H9 (cell line): ENCODE measurements at regions not wholly inside any gene's neighbourhood (a gene's known extent, or its start where the extent isn't known, plus 50 kb on each side); places are given as distances from the start of the nearest gene placed in this dataset.

Source experiments
- DNase-seq: peaks from one replicate; pipeline ENCODE4 v3.0.0-alpha.2; 2017
- H2AFZ ChIP-seq: one replicate; pipeline ENCODE4 v1.6.1; 2013; ENCODE audit warnings: mild to moderate bottlenecking, low read length, control low read depth, moderate library complexity
- H2AK5ac ChIP-seq: 2 replicates; pipeline ENCODE4 v1.6.1; 2013; ENCODE audit warnings: low read length, control low read depth, mixed read lengths; ENCODE audit not compliant: insufficient read length
- H2BK120ac ChIP-seq: one replicate; pipeline ENCODE4 v1.6.1; 2013; ENCODE audit warnings: low read depth, mild to moderate bottlenecking, low read length, control low read depth, inconsistent platforms; ENCODE audit not compliant: poor library complexity, severe bottlenecking
- H2BK12ac ChIP-seq: 2 replicates; pipeline ENCODE4 v1.6.1; 2013; ENCODE audit warnings: low read length, control low read depth, mixed read lengths, low read depth; ENCODE audit not compliant: insufficient read length
- H2BK15ac ChIP-seq: 2 replicates; pipeline ENCODE4 v1.6.1; 2013; ENCODE audit warnings: low read depth, low read length, control low read depth
- H2BK20ac ChIP-seq: one replicate; pipeline ENCODE4 v1.6.1; 2013; ENCODE audit warnings: low read depth, mild to moderate bottlenecking, low read length, control low read depth, inconsistent platforms; ENCODE audit not compliant: poor library complexity, severe bottlenecking
- H2BK5ac ChIP-seq: 2 replicates; pipeline ENCODE4 v1.6.1; 2013; ENCODE audit warnings: low read length, control low read depth, mixed read lengths; ENCODE audit not compliant: insufficient read length
- H3K14ac ChIP-seq: 2 replicates; pipeline ENCODE4 v1.6.1; 2013; ENCODE audit warnings: low read length, control low read depth; ENCODE audit not compliant: insufficient read depth
- H3K18ac ChIP-seq: 2 replicates; pipeline ENCODE4 v1.6.1; 2013; ENCODE audit warnings: low read depth, mild to moderate bottlenecking, mixed read lengths, low read length, control low read depth; ENCODE audit not compliant: insufficient read length
- H3K23ac ChIP-seq: 2 replicates; pipeline ENCODE4 v1.6.1; 2013; ENCODE audit warnings: low read length, control low read depth, mixed read lengths, low read depth; ENCODE audit not compliant: insufficient read length
- H3K23me2 ChIP-seq: 2 replicates; pipeline ENCODE4 v1.6.1; 2013; ENCODE audit warnings: low read depth, mild to moderate bottlenecking, mixed read lengths, low read length, control low read depth; ENCODE audit not compliant: insufficient read length, poor library complexity, severe bottlenecking
- H3K27ac ChIP-seq: 2 replicates; pipeline ENCODE4 v1.5.1; 2013; ENCODE audit warnings: low read length, control low read depth, mixed read lengths, low read depth; ENCODE audit not compliant: insufficient read length
- H3K27me3 ChIP-seq: 2 replicates; pipeline ENCODE4 v1.6.1; 2013; ENCODE audit warnings: low read length, control low read depth, inconsistent platforms; ENCODE audit not compliant: insufficient read depth
- H3K4ac ChIP-seq: 2 replicates; pipeline ENCODE4 v1.6.1; 2013; ENCODE audit warnings: low read depth, mild to moderate bottlenecking, control low read depth, inconsistent platforms, low read length, moderate library complexity
- H3K4me1 ChIP-seq: 2 replicates; pipeline ENCODE4 v1.6.1; 2013; ENCODE audit warnings: low read length, control low read depth, inconsistent platforms; ENCODE audit not compliant: insufficient read depth
- H3K4me2 ChIP-seq: 2 replicates; pipeline ENCODE4 v1.6.1; 2013; ENCODE audit warnings: low read length, control low read depth, mixed read lengths; ENCODE audit not compliant: insufficient read length, insufficient read depth
- H3K56ac ChIP-seq: 2 replicates; pipeline ENCODE4 v1.6.1; 2013; ENCODE audit warnings: low read depth, mild to moderate bottlenecking, mixed read lengths, low read length, control low read depth; ENCODE audit not compliant: insufficient read length
- H3K79me1 ChIP-seq: 2 replicates; pipeline ENCODE4 v1.6.1; 2013; ENCODE audit warnings: low read depth, mild to moderate bottlenecking, moderate library complexity, low read length, control low read depth, inconsistent platforms; ENCODE audit not compliant: insufficient read depth, poor library complexity, severe bottlenecking
- H3K79me2 ChIP-seq: 2 replicates; pipeline ENCODE4 v1.6.1; 2013; ENCODE audit warnings: low read length, control low read depth, inconsistent platforms; ENCODE audit not compliant: insufficient read depth
- H3K9ac ChIP-seq: 2 replicates; pipeline ENCODE4 v1.6.1; 2013; ENCODE audit warnings: low read length, control low read depth, mixed read lengths; ENCODE audit not compliant: insufficient read length; ENCODE audit errors: extremely low read depth
- H3K9me3 ChIP-seq: one replicate; pipeline ENCODE4 v1.6.1; 2013; ENCODE audit warnings: low read depth, low read length, inconsistent platforms; ENCODE audit not compliant: control insufficient read depth
- H3T11ph ChIP-seq: one replicate; pipeline ENCODE4 v1.6.1; 2013; ENCODE audit warnings: mild to moderate bottlenecking, low read length, control low read depth, inconsistent platforms
- H4K20me1 ChIP-seq: one replicate; pipeline ENCODE4 v1.6.1; 2013; ENCODE audit not compliant: control insufficient read depth, insufficient read length, insufficient read depth
- H4K5ac ChIP-seq: 2 replicates; pipeline ENCODE4 v1.6.1; 2013; ENCODE audit warnings: low read depth, mild to moderate bottlenecking, mixed read lengths, low read length, control low read depth; ENCODE audit not compliant: insufficient read length
- H4K8ac ChIP-seq: replicated peaks from 2 replicates; pipeline ENCODE4 v1.6.1; 2013; ENCODE audit warnings: low read length, control low read depth, mixed read lengths, low read depth; ENCODE audit not compliant: insufficient read length
- H4K91ac ChIP-seq: 2 replicates; pipeline ENCODE4 v1.6.1; 2013; ENCODE audit warnings: low read depth, mild to moderate bottlenecking, moderate library complexity, mixed read lengths, low read length, control low read depth; ENCODE audit not compliant: insufficient read length
- H3K27ac Mint-ChIP-seq, 3 experiments: 2 replicates in 2 of 3; 3 replicates in 1 of 3; pipeline ENCODE4 v1.8.0; 2020 to 2021; ENCODE audit warnings: mixed read lengths in 3 of 3, mild to moderate bottlenecking in 1 of 3, moderate library complexity in 1 of 3
- H3K27me3 Mint-ChIP-seq: 2 replicates; pipeline ENCODE4 v1.8.0; 2021; ENCODE audit warnings: low read depth, mild to moderate bottlenecking, moderate library complexity, mixed read lengths
- H3K36me3 Mint-ChIP-seq, 3 experiments: 2 replicates in 2 of 3; 3 replicates in 1 of 3; pipeline ENCODE4 v1.8.0; 2020 to 2021; ENCODE audit warnings: low read depth in 3 of 3, mixed read lengths in 3 of 3; ENCODE audit not compliant: insufficient read depth in 1 of 3
- H3K4me1 Mint-ChIP-seq, 2 experiments: 2 replicates each; pipeline ENCODE4 v1.8.0; 2020; ENCODE audit warnings: mixed read lengths in 2 of 2
- H3K4me3 Mint-ChIP-seq, 2 experiments: 2 replicates in 1 of 2; 3 replicates in 1 of 2; pipeline ENCODE4 v1.8.0; 2020 to 2021; ENCODE audit warnings: mild to moderate bottlenecking in 2 of 2, mixed read lengths in 2 of 2, moderate library complexity in 1 of 2
- H3K9me3 Mint-ChIP-seq, 2 experiments: 2 replicates in 1 of 2; 3 replicates in 1 of 2; pipeline ENCODE4 v1.8.0; 2020; ENCODE audit warnings: mild to moderate bottlenecking in 2 of 2, mixed read lengths in 2 of 2, moderate library complexity in 1 of 2
- WGBS: extraction: QIAGEN DNeasy Blood & Tissue Kit; methylation state at CpG from one replicate; pipeline ENCODE4 v1.1.7; 2013; ENCODE audit warnings: missing lambda C conversion rate, low lambda C conversion rate, mixed read lengths; ENCODE audit not compliant: insufficient read length; ENCODE audit errors: extremely low coverage; 5-methylcytosine and 5-hydroxymethylcytosine counted together
- TF ChIP-seq, protein P1 (sequence below): fragments of 200-600 bp; sonication (generic); conservative IDR thresholded peaks from 3 replicates; pipeline ENCODE4 v1.8.0; 2021; ENCODE audit warnings: antibody characterized with exemption, mild to moderate bottlenecking

DNA sequence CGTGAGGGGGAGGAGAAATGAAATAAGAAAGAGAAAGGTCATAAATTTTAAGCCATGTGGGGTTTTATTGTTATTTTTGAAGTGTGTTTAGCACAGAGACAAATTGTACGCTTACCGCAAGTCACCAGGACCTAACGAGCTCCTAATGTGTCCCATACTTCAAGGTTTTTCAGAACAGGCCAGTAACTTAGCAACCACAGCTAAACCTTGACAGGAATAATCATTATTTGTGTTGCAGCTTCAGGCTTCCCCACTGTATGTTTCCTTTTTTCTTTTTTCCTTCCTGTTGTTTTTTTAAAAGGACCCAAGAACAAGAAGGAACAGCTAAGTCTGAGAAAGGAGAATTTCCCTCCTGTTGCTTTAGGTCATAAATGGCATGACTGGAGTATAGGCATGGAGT, 160.8 kb downstream of the TUSC7 start:
- H3K4me3 Mint-ChIP-seq: no peak overlapping the region
- no peaks in the 10 kb centered on the region for H4K20me1 ChIP-seq
- WGBS: no CpG with 5 or more reads among the region's 4 CpGs

More for the DNA sequence above, 160.8 kb downstream of the TUSC7 start:
- no peak overlapping the region for H3T11ph ChIP-seq
- no peaks in the 10 kb centered on the region for H3K79me2 ChIP-seq
- H3K23ac ChIP-seq: no peak overlapping the region
- H2AK5ac ChIP-seq: no peak overlapping the region
- no peak overlapping the region for H2BK15ac ChIP-seq
- Mint-ChIP-seq H3K9me3 (no peaks in the 10 kb centered on the region), H3K4me1 (peaks cover 2 to 3% of the 10 kb centered on the region in 2 experiments; a peak in 2 of 4 replicates), H3K27me3 (no peaks in the 10 kb centered on the region), H3K27ac (no peak overlapping the region), H3K36me3 (no peaks in the 10 kb centered on the region)
- H2BK5ac ChIP-seq: no peak overlapping the region
- H2BK120ac ChIP-seq: no peak overlapping the region
- H3K56ac ChIP-seq: no peak overlapping the region
- H3K79me1 ChIP-seq: no peaks in the 10 kb centered on the region
- no peak overlapping the region for H4K5ac ChIP-seq
- H3K27me3 ChIP-seq: no peaks in the 10 kb centered on the region
- TF ChIP-seq, protein P1, sequence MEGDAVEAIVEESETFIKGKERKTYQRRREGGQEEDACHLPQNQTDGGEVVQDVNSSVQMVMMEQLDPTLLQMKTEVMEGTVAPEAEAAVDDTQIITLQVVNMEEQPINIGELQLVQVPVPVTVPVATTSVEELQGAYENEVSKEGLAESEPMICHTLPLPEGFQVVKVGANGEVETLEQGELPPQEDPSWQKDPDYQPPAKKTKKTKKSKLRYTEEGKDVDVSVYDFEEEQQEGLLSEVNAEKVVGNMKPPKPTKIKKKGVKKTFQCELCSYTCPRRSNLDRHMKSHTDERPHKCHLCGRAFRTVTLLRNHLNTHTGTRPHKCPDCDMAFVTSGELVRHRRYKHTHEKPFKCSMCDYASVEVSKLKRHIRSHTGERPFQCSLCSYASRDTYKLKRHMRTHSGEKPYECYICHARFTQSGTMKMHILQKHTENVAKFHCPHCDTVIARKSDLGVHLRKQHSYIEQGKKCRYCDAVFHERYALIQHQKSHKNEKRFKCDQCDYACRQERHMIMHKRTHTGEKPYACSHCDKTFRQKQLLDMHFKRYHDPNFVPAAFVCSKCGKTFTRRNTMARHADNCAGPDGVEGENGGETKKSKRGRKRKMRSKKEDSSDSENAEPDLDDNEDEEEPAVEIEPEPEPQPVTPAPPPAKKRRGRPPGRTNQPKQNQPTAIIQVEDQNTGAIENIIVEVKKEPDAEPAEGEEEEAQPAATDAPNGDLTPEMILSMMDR: no peak
- no peak overlapping the region for H2BK20ac ChIP-seq
- H2BK12ac ChIP-seq: no peak overlapping the region
- H3K9ac ChIP-seq: no peak overlapping the region
- no peaks in the 10 kb centered on the region for H3K4me1 ChIP-seq
- H3K4me2 ChIP-seq: no peak overlapping the region
- H3K23me2 ChIP-seq: no peaks in the 10 kb centered on the region
- H3K9me3 ChIP-seq: no peaks in the 10 kb centered on the region
- H3K4ac ChIP-seq: no peak overlapping the region
- no peak overlapping the region for H4K91ac ChIP-seq
- H2AFZ ChIP-seq: no peak overlapping the region
- no peak for DNase-seq
- H3K18ac ChIP-seq: no peak overlapping the region
- no peak overlapping the region for H4K8ac ChIP-seq
- no peak overlapping the region for H3K27ac ChIP-seq
- H3K14ac ChIP-seq: no peak overlapping the region
